ENCODE measurements at regions not wholly inside any gene's neighbourhood (a gene's known extent, or its start where the extent isn't known, plus 50 kb on each side); places are given as distances from the start of the nearest gene placed in this dataset.

- no peak for DNase-seq (ENCODE audit: low read depth)
- no peak for TF ChIP-seq CTCF (IDR thresholded peaks at IDR 0.05; ENCODE audit: insufficient read depth, low read depth, low read length)
- no peak overlapping the region for H3K4me3 ChIP-seq (ENCODE audit: low read depth, low read length)
Observed at GRCh38 chr4:178086320-178086719, 644.1 kb upstream of the AGA start.

DNA sequence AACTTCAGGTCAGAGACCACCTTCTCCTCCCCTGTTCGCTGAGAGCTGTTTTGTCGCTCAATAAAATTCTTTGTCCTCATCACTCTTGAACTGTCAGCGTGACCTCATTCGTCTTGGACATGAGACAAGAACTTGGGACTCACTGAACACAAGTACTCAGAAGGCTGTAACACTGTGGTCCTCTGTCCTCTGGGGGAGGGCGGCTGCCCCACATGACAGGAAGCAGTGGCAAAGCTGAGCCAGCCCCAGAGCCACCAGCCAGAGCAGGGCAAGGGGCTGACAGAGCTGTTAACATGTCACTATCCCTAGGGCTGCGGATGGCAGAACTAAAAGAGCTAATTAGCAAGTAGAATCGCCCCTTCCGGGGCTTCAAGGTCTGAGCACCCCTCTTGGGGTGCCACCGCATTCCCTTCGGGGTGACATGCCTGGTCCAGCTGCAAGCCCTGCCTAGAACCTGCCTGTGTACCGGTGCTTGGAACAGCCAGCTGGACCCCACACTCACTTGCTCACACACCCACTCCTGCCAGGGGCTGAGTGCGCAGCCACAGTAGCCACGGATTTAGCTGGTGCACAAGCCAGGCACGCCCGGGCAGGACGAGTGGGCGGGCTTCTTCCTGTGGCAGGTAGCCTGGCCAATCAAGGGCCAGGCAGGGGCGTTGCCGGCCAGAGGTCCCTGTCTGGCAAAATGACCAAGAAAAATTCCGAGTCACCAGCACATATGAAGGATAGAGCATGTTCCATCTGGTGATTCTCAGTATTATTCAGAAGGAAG, 648.6 kb upstream of the AGA start:
- no peak for DNase-seq (ENCODE audit: low read depth)
- H3K4me3 ChIP-seq (ENCODE audit: low read depth, low read length): no peak overlapping the region
- TF ChIP-seq CTCF (IDR thresholded peaks at IDR 0.05; ENCODE audit: insufficient read depth, low read depth, low read length): no peak

GRCh38 chr4:178102139-178102538, 659.9 kb upstream of the AGA start:
- H3K4me3 ChIP-seq (ENCODE audit: low read depth, low read length): no peak overlapping the region
- TF ChIP-seq CTCF (IDR thresholded peaks at IDR 0.05; ENCODE audit: insufficient read depth, low read depth, low read length): no peak
- DNase-seq (ENCODE audit: low read depth): no peak

GRCh38 chr4:178105242-178105641, 663.0 kb upstream of the AGA start:
- no peak for TF ChIP-seq CTCF (IDR thresholded peaks at IDR 0.05; ENCODE audit: insufficient read depth, low read depth, low read length)
- no peak for DNase-seq (ENCODE audit: low read depth)
- H3K4me3 ChIP-seq (ENCODE audit: low read depth, low read length): no peak overlapping the region

DNA sequence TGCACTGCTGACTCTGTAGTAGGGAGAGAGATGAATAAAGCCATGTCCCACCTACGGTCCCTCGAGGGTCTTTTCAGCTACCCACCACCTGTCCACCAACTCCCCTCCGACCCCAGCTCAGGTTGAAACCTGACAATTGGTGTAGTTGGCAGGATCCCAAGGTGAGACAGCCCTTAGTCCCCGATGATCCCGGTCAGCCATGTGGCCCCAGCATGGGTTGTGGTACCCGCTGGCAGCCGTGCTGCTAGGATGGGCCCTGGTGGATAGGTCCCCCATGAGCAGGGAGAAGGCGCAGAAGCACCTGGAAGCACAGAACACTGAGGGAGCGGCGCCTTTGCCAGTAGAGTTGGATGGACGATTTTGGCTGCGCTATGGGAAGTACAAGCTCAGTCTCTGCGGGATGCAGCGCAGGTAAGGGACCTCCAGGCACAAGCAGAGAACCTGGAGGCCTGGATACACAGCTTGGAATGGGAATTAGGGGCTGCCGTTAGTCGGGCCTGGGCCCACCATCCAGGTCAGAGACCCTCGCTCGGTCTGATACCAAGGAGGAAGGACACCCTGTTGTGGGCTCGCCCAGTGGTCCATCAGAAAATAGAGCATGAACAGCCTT, 694.6 kb upstream of the AGA start:
- no peak for DNase-seq (ENCODE audit: low read depth)
- no peak overlapping the region for H3K4me3 ChIP-seq (ENCODE audit: low read depth, low read length)
- TF ChIP-seq CTCF (IDR thresholded peaks at IDR 0.05; ENCODE audit: insufficient read depth, low read depth, low read length): no peak

DNA sequence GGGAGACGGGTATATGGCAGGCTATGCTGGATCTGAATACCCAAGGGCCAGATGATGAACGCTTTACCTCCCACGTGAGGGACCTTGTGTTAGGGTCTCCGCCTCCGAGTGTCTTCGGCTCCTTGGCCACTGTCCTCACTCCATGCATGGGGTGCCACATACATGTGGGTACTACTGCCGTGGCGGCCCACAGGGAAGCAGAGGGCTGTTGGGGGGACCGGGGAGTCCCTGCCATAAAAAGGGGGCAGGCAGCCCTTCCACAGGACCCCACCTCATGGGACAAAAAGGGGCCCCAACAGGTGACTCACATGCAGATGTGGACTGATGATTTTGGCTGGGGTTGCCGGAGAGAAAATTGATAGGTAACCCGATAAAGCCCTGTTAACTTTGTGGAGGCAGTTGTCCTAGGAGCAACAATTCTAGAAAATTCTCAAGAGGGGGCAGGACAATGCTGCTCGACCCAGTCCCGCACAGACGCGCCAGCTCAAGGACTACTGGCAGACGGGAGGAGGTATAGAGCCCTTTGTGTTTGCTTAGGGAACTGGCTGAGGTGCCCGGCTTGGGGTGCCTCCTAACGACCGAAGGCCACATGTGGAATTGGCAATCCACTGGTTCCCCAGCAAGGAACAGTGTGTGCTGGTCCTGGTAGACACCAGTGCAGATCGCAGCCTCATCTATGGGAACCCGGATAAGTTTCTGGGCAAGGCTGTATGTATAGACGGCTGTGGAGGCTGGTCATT, 695.7 kb upstream of the AGA start:
- TF ChIP-seq CTCF (IDR thresholded peaks at IDR 0.05; ENCODE audit: insufficient read depth, low read depth, low read length): no peak
- DNase-seq (ENCODE audit: low read depth): no peak

More for the DNA sequence above, 695.7 kb upstream of the AGA start:
- H3K4me3 ChIP-seq (ENCODE audit: low read depth, low read length): no peak overlapping the region
